HG03432 (cell line): ENCODE measurements at regions not wholly inside any gene's neighbourhood (a gene's known extent, or its start where the extent isn't known, plus 50 kb on each side); places are given as distances from the start of the nearest gene placed in this dataset.

ENCODE experiments used
- ATAC-seq: cut with Tn5 transposase; IDR thresholded peaks from one replicate; pipeline ENCODE4 v1.9.1; 2021; ENCODE audit warnings: mild to moderate bottlenecking, moderate library complexity; ENCODE audit not compliant: unreplicated experiment

- no peak for ATAC-seq
Observed at GRCh38 chr21:19322360-19322759, 918.8 kb upstream of the TMPRSS15 start.

GRCh38 chr21:19326531-19327319 lies 923.1 kb upstream of the TMPRSS15 start:
- no peak for ATAC-seq

DNA sequence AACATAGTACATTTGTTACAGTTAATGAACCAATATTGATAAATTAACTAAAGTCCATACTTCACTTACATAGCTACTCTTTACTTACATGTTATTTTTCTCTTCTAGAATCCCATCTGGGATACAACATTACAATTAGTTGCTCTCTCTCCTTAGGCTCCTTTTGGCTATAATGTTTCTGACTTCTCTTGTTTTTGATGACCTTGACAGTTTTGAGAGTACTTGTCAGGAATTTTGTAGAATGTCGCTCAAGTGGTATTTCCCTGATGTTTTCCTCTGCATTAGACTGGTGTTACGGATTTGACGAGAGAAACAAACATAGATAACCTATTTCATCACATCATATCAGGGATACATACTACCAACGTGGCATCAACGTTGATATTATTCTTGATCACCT lies 925.4 kb upstream of the TMPRSS15 start:
- no peak for ATAC-seq

DNA sequence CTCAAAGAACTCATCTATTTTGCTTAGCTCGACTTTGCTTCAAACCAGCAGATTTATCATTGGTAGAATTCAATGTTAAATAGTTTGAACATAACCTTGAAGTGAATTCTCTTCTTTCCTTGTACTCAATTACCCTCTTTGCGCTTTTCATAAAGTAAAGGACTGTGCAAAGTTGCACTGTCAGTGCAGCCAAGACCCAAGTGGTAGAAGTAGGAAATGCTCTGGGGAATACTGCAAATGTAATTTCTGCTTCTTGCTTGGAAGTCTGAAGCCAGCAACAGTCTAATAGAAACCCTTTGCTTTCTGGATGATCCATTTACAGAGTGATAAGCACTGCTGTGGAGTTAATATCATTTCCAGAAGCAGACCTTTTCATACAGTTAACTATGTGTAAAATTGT lies 936.7 kb upstream of the TMPRSS15 start:
- no peak for ATAC-seq

DNA sequence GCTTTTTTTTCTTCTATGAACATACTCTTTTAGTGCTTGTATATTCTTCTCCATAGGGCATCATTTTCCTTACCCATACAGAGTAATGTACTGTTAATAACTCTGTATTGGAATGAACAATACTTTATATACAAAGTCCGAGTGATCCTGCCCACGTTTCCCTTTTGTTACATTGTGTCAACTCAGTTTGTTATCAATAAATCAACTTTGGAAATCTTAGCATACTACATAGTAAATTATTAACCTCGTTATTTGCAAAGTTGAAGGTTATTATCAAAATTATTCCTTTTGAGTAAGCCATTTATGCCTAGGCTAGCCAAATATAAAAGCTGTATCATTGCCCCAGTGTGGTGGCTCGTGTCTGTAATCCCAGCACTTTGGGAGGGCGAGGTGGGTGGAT lies 937.4 kb upstream of the TMPRSS15 start:
- no peak for ATAC-seq

GRCh38 chr21:19343711-19344110 lies 940.1 kb upstream of the TMPRSS15 start:
- peak; percentile 92 for ATAC-seq

GRCh38 chr21:19350286-19350685 lies 946.7 kb upstream of the TMPRSS15 start:
- ATAC-seq, result no peak

GRCh38 chr21:19353256-19353655 lies 949.7 kb upstream of the TMPRSS15 start:
- no peak for ATAC-seq

DNA sequence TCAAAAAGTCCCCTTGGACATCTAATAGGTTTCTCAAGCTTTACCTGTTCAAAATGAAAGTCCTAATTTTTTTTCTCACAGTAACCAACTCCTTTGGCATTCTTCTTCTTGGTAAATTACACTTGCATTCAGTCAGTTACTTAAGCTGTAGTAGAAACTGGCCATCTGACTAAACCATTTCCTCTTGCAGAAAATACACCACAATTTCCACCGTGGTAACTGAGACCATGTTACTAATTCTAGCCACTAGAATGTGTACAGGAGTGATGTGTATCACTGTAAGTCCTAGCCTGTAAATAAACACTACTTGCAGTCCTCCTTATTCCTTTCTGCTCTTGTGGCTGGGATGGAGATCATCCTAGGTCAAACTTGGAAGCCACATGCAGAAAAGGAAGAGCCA lies 965.4 kb upstream of the TMPRSS15 start:
- ATAC-seq, result peak; percentile 93

DNA sequence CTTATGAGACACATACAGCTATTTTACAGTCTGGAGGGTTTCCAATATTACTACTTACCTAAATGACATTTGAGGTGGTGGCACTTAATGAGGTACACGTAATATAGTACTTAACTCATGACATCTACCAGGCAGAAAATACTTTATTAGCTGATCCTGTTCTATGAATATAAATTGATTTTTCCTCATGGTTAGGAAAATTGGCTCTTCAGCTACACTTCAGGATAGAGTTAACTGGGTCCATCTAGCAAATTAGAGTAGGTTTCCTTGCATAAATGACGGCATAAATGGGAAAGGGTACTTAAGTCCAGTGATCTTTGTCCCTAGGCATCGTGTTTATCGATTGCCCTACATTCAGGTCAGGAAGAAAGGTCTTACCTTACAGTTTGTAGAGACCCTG lies 988.8 kb upstream of the TMPRSS15 start:
- no peak for ATAC-seq

GRCh38 chr21:19400223-19400770 lies 996.7 kb upstream of the TMPRSS15 start:
- ATAC-seq, result no peak

DNA sequence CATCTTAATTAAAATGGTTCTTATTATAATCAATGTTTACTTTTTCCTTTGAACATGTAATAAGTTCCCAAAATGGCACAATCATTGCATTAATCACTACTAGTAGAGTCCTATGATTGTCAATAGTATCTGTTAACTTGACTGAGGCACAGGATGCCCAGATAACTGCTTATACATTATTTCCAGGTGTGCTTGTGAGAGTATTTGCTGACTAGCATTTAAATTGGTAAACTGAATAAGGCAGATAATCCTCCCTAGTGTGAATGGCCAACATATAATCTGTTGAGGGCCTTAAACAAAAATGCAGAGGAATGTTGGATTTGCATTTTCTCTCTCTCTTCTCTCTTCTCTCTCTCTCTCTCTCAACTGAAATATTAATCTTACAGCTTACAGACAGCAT lies 999.3 kb upstream of the TMPRSS15 start:
- no peak for ATAC-seq

DNA sequence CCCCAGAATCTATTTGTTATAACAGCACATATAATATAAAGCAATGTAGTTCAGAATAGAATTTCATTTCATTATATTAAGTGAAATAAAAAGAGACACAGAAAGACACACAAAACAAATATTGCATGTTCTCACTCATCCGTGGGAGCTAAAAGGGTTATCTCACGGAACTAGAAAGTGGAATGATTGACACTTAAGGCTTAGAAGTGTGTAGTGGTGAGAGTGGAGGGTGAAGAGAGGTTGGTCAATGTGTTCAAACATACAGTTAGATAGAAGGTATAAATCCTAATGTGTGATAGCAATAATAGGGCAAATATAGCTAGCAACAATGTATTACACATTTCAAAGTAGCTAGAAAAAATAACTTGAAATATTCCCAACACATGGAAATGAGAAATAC lies 1001.7 kb upstream of the TMPRSS15 start:
- ATAC-seq, result no peak

DNA sequence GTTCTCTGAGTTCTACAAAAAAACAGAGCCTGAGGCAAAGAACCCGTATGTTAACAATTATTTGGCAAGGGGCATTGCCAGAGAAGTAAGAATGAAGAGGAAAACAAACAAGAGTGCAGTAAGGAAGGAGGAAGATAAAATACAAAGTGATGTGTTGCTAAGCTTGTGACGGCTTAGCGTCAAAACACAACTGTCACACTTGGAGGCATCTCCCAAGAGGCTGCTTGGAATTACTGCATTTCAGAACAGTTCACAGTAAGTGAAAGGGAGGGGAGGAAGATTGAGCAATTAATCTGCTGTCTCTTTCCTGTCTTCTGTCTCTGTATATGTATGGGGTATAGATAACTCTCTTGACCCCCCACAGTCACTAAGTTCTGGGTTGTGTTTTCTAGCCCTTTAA lies 1017.0 kb upstream of the TMPRSS15 start:
- ATAC-seq, result no peak

GRCh38 chr21:19433623-19434022 lies 1030.0 kb upstream of the TMPRSS15 start:
- ATAC-seq, result no peak

DNA sequence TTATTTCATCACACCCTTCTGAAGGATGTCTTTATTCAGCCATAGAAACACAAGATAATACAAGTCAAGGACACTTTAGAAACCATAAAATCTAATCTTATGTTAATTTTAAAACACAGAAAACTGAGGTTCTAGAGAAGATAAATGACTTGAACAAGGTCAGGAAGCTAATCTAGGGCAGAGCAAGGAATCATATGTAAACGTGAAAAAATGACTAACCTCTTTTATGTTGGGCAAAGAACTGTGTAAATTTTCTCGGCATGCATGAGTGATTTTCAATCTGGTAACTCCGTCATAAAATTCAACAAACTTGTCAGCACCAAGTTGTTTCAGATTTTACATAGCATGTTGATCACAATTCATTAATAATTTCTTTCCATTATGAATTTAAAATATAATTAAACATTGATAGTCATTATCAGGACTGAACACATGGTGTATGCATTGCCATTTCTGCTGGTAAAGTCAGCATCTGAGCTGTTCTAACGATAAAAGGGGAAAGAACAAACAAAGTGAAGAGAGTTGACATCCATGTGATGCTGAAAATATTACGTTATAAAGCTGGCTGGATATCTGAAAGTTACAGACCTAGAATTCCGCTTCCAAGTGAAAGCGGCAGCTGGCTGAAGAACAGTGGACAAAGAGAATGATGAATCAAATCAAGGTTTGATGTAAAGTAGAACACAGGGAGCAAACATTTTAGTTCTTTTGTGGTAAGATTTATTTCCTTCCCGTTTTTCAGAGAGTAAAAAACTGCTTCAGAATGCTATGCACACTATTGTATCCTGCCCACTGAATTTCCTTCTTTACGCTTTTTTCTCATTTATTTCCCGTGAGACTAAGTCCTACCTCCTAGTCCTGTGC lies 1037.4 kb upstream of the TMPRSS15 start:
- peak; percentile 77 for ATAC-seq

DNA sequence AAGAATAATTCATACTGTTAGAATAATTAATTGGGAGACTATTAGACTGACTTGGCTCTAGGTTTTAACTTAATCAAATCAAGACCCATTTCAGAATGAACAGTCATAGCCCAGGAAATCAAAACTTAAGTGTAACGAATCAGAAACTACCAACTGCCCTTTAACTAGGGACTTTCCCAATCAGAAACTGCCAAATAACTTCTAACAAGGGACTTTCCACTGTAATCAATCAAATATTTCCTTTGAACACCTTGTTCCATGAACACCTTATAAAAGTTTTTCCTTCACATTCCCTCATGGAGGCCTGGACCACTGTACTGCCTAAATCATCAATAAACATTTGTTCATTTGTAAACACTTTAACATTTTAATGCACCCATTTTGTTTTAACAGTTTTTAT lies 1054.7 kb upstream of the TMPRSS15 start:
- peak; percentile 72 for ATAC-seq

DNA sequence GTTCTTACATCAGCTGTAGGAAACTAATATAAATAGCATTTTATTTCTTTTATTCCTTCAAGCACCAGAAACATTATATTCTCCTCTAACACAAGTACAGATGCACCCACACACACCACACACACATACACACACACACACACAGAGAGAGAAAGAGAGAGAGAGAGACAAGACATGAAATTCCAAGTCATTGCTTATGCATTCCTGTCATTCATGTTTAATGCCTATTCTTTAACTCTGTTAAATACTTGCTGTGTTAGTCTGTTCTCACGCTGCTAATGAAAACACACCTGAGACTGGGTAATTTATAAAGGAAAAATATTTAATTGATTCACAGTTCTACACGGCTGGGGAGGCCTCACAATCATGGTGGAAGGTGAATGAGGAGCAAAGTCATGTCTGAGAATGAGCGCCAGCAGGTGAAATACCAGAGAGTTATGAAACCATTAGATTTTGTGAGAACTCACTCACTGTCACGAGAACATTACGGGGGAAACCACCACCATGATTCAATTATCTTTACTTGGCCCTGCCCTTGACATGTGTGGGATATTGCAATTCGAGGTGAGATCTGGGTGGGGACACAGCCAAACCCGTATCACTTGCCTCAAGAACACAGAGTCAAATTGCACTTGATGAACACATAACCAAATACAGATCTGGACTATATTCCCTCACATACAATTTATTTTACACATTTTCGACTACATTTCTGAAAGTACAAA lies 1058.1 kb upstream of the TMPRSS15 start:
- no peak for ATAC-seq

- ATAC-seq, result no peak
Observed at GRCh38 chr21:19463966-19464365, 1060.4 kb upstream of the TMPRSS15 start.

DNA sequence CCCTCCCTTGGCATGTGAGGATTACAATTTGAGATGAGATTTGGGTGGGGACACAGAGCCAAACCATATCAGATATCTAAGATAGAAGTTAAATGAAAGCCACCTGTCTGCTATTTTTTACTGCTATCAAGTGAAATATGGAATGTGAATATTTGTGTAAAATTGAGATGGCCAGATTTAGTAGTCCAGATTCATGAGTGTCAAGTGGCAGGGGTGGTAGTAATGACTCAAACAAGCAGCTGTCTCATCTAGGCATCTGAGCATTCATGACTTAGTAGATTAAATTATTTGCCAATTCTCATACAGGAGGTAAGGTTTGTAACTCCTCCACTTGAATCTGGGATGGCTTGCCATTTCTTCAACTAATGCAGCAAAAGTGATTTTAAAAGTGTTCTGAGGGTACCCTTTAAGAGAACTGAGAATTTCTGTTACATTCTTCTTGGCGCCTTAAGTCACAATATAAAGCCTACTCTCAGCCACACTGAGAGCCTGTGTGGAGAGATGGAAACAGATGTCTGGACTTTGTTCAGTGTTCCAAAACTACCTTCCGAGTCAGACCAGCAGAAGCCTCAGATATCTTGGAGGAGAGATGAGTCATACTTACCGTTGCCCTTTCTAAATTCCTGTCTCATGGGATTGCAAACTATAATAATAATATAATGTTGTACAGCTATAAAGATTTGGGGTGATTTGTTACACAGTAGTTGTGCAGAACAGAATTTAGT lies 1065.6 kb upstream of the TMPRSS15 start:
- ATAC-seq, result no peak

- ATAC-seq, result no peak
Observed at GRCh38 chr21:19475525-19475924, 1071.9 kb upstream of the TMPRSS15 start.
